ENCODE measurements at regions not wholly inside any gene's neighbourhood (a gene's known extent, or its start where the extent isn't known, plus 50 kb on each side); places are given as distances from the start of the nearest gene placed in this dataset.

GRCh38 chr7:145481985-145482384 is 634.6 kb upstream of the CNTNAP2 start:
- no peaks in the 10 kb centered on the region for H3K9me2 ChIP-seq (ENCODE audit: insufficient read depth)
- CTCF ChIA-PET: no interaction called here
- intact Hi-C loops (cut with micrococcal nuclease): no loop called here
- RAD21 ChIA-PET (ENCODE audit: low non-redundant PET in 1 of 2, low total read pairs in 2 of 2, uncharacterized antibody in 2 of 2, unreplicated experiment in 2 of 2): no interaction called here
- ATAC-seq: no peak
- no peak for DNase-seq (ENCODE audit: low read depth, low spot score)
- H3K36me3 ChIP-seq (ENCODE audit: control insufficient read depth in 1 of 2, insufficient read depth in 2 of 2, low read length in 2 of 2): no peaks in the 10 kb centered on the region
- H3K4me2 ChIP-seq (ENCODE audit: low read length): no peak overlapping the region
- H3K27ac ChIP-seq (ENCODE audit: low read depth, low read length): no peak overlapping the region
- TF ChIP-seq ZBTB33 (IDR thresholded peaks at IDR 0.05; ENCODE audit: extremely low read depth, insufficient replicate concordance, low read length): no peak
- peaks cover 5 to 7% of the 10 kb centered on the region in 2 experiments; a peak in 2 of 4 replicates for H3K9me3 ChIP-seq (ENCODE audit: control insufficient read depth in 1 of 2, insufficient read depth in 1 of 2, low read depth in 1 of 2, low read length in 2 of 2)
- H3K79me2 ChIP-seq (ENCODE audit: insufficient read depth, low read length): no peaks in the 10 kb centered on the region
- H4K20me1 ChIP-seq (ENCODE audit: insufficient read depth): no peaks in the 10 kb centered on the region
- no peaks in the 10 kb centered on the region for H3K27me3 ChIP-seq (ENCODE audit: insufficient read depth, low read length)
- no peak overlapping the region for H3K9ac ChIP-seq (ENCODE audit: low read length)
- H2AFZ ChIP-seq (ENCODE audit: low read depth, low read length, poor library complexity, severe bottlenecking): no peak overlapping the region
- POLR2A ChIA-PET: no interaction called here
- BruUV-seq (replicated peaks): no TSS peak
- no peaks in the 10 kb centered on the region for H3K4me1 ChIP-seq (ENCODE audit: control insufficient read depth in 1 of 2, insufficient read depth in 2 of 2, low read length in 2 of 2)
- no peak overlapping the region for H3K4me3 ChIP-seq (replicated peaks in 1 of 2; ENCODE audit: low read depth in 1 of 2, low read length in 2 of 2)

- no peaks in the 10 kb centered on the region for H3K36me3 ChIP-seq (ENCODE audit: control insufficient read depth in 1 of 2, insufficient read depth in 2 of 2, low read length in 2 of 2)
- intact Hi-C loops (cut with micrococcal nuclease): no loop called here
- no peak overlapping the region for H3K9ac ChIP-seq (ENCODE audit: low read length)
- ATAC-seq (no peak), DNase-seq (ENCODE audit: low read depth, low spot score) (no peak)
- H3K79me2 ChIP-seq (ENCODE audit: insufficient read depth, low read length): no peaks in the 10 kb centered on the region
- H3K4me3 ChIP-seq (replicated peaks in 1 of 2; ENCODE audit: low read depth in 1 of 2, low read length in 2 of 2): no peak overlapping the region
- ChIA-PET RAD21 (ENCODE audit: low non-redundant PET in 1 of 2, low total read pairs in 2 of 2, uncharacterized antibody in 2 of 2, unreplicated experiment in 2 of 2) (no interaction called here), CTCF (no interaction called here), POLR2A (no interaction called here)
- no peaks in the 10 kb centered on the region for H3K9me2 ChIP-seq (ENCODE audit: insufficient read depth)
- H3K4me2 ChIP-seq (ENCODE audit: low read length): no peak overlapping the region
- no peaks in the 10 kb centered on the region for H3K27me3 ChIP-seq (ENCODE audit: insufficient read depth, low read length)
- H2AFZ ChIP-seq (ENCODE audit: low read depth, low read length, poor library complexity, severe bottlenecking): no peak overlapping the region
- H4K20me1 ChIP-seq (ENCODE audit: insufficient read depth): no peaks in the 10 kb centered on the region
- H3K4me1 ChIP-seq (ENCODE audit: control insufficient read depth in 1 of 2, insufficient read depth in 2 of 2, low read length in 2 of 2): no peaks in the 10 kb centered on the region
- no TSS peak for BruUV-seq (replicated peaks)
- H3K27ac ChIP-seq (ENCODE audit: low read depth, low read length): no peak overlapping the region
- peaks cover 5 to 7% of the 10 kb centered on the region in 2 experiments; a peak in 2 of 4 replicates for H3K9me3 ChIP-seq (ENCODE audit: control insufficient read depth in 1 of 2, insufficient read depth in 1 of 2, low read depth in 1 of 2, low read length in 2 of 2)
- TF ChIP-seq MAX (IDR thresholded peaks at IDR 0.05) (no peak), JUND (IDR thresholded peaks at IDR 0.05) (no peak), SP1 (IDR thresholded peaks at IDR 0.05; ENCODE audit: low read depth) (no peak), ZFX (IDR thresholded peaks at IDR 0.05) (no peak), ZNF274 (IDR thresholded peaks at IDR 0.05; ENCODE audit: low read depth, low read length) (no peak), YY1 (IDR thresholded peaks at IDR 0.05; ENCODE audit: extremely low read depth, insufficient replicate concordance, low read depth, low read length) (no peak), ZBTB33 (IDR thresholded peaks at IDR 0.05; ENCODE audit: extremely low read depth, insufficient replicate concordance, low read length) (no peak), EZH2 (IDR thresholded peaks at IDR 0.05) (no peak), CTCF (IDR thresholded peaks at IDR 0.05 in 2 of 3, conservative IDR thresholded peaks at IDR 0.05 in 1 of 3; ENCODE audit: borderline replicate concordance in 1 of 3, insufficient read depth in 1 of 3, low read depth in 2 of 3, low read length in 2 of 3) (no peak), CEBPB (IDR thresholded peaks at IDR 0.05; ENCODE audit: low read depth) (no peak), POLR2A (IDR thresholded peaks at IDR 0.05; ENCODE audit: borderline replicate concordance, extremely low read depth, insufficient read depth, insufficient read length) (no peak), CBX3 (IDR thresholded peaks at IDR 0.05; ENCODE audit: low read depth) (no peak), EZH2phosphoT487 (IDR thresholded peaks at IDR 0.05; ENCODE audit: borderline replicate concordance) (no peak), SRF (IDR thresholded peaks at IDR 0.05; ENCODE audit: low read depth) (no peak), EGR1 (IDR thresholded peaks at IDR 0.05; ENCODE audit: low read depth) (no peak)
Measured at GRCh38 chr7:145478541-145478940, 638.1 kb upstream of the CNTNAP2 start.

Data from HCT116 (cell line).